ENCODE measurements at regions not wholly inside any gene's neighbourhood (a gene's known extent, or its start where the extent isn't known, plus 50 kb on each side); places are given as distances from the start of the nearest gene placed in this dataset.

- Histone ChIP-seq H3K4me3 (replicated peaks in 1 of 3; ENCODE audit: insufficient read depth in 1 of 3, low read depth in 1 of 3, low read length in 3 of 3) (no peak overlapping the region), H3K4me1 (ENCODE audit: control insufficient read depth, extremely low read depth, insufficient read depth, low read length) (no peaks in the 10 kb centered on the region), H3K79me2 (ENCODE audit: control insufficient read depth, insufficient read depth, low read length) (no peaks in the 10 kb centered on the region), H4K20me1 (replicated peaks; ENCODE audit: control insufficient read depth, extremely low read depth, insufficient read depth, low read length) (no peaks in the 10 kb centered on the region), H3K27ac (ENCODE audit: insufficient read depth, low read depth, low read length) (no peak overlapping the region), H3K36me3 (ENCODE audit: control insufficient read depth in 2 of 2, extremely low read depth in 1 of 2, insufficient read depth in 2 of 2, low read length in 2 of 2) (no peaks in the 10 kb centered on the region), H2AFZ (ENCODE audit: low read depth, low read length) (no peak overlapping the region), H3K9me3 (replicated peaks; ENCODE audit: control insufficient read depth, insufficient read depth, low read length) (no peaks in the 10 kb centered on the region), H3K4me2 (ENCODE audit: insufficient read depth, low read length) (no peak overlapping the region), H3K9ac (replicated peaks; ENCODE audit: extremely low read depth, insufficient read depth, low read length) (no peak overlapping the region), H3K9me1 (replicated peaks; ENCODE audit: control insufficient read depth, extremely low read depth, insufficient read depth, low read length) (no peaks in the 10 kb centered on the region), H3K27me3 (ENCODE audit: control insufficient read depth in 2 of 2, insufficient read depth in 2 of 2, low read length in 2 of 2) (no peaks in the 10 kb centered on the region)
- DNase-seq (ENCODE audit: low read depth, low spot score): no peak
- FAIRE-seq: no peak
- dilution Hi-C loops (cut with MboI; ENCODE audit: extremely low pct_ligation_motif_present, low sequenced_read_pairs) (no loop called here), intact Hi-C loops (cut with micrococcal nuclease) (no loop called here)
- ChIA-PET CTCF (no interaction called here), POLR2A (no interaction called here)
- TF ChIP-seq EZH2 (IDR thresholded peaks at IDR 0.05; ENCODE audit: borderline replicate concordance, low read depth, low read length, severe bottlenecking) (no peak), JUN (IDR thresholded peaks at IDR 0.05; ENCODE audit: borderline replicate concordance, insufficient read depth, insufficient read length, low read depth) (no peak)
- BruUV-seq (replicated peaks): no TSS peak
These were observed 1420.3 kb upstream of the PIK3C3 start for GRCh38 chr18:40534723-40535122.

- intact Hi-C loops (cut with micrococcal nuclease) (no loop called here), dilution Hi-C loops (cut with MboI; ENCODE audit: extremely low pct_ligation_motif_present, low sequenced_read_pairs) (no loop called here)
- no peaks in the 10 kb centered on the region for H3K79me2 ChIP-seq (ENCODE audit: control insufficient read depth, insufficient read depth, low read length)
- H3K9ac ChIP-seq (replicated peaks; ENCODE audit: extremely low read depth, insufficient read depth, low read length): no peak overlapping the region
- CTCF ChIA-PET: no interaction called here
- H3K27ac ChIP-seq (ENCODE audit: insufficient read depth, low read depth, low read length): no peak overlapping the region
- no peak overlapping the region for H3K4me3 ChIP-seq (replicated peaks in 1 of 3; ENCODE audit: insufficient read depth in 1 of 3, low read depth in 1 of 3, low read length in 3 of 3)
- POLR2A ChIA-PET: no interaction called here
- H3K36me3 ChIP-seq (ENCODE audit: control insufficient read depth in 2 of 2, extremely low read depth in 1 of 2, insufficient read depth in 2 of 2, low read length in 2 of 2): no peaks in the 10 kb centered on the region
- BruUV-seq (replicated peaks): no TSS peak
- no peaks in the 10 kb centered on the region for H4K20me1 ChIP-seq (replicated peaks; ENCODE audit: control insufficient read depth, extremely low read depth, insufficient read depth, low read length)
- DNase-seq (ENCODE audit: low read depth, low spot score) (no peak), FAIRE-seq (no peak)
- H3K9me1 ChIP-seq (replicated peaks; ENCODE audit: control insufficient read depth, extremely low read depth, insufficient read depth, low read length): no peaks in the 10 kb centered on the region
- H3K9me3 ChIP-seq (replicated peaks; ENCODE audit: control insufficient read depth, insufficient read depth, low read length): no peaks in the 10 kb centered on the region
- H3K4me2 ChIP-seq (ENCODE audit: insufficient read depth, low read length): no peak overlapping the region
- H2AFZ ChIP-seq (ENCODE audit: low read depth, low read length): no peak overlapping the region
- H3K4me1 ChIP-seq (ENCODE audit: control insufficient read depth, extremely low read depth, insufficient read depth, low read length): no peaks in the 10 kb centered on the region
- TF ChIP-seq POLR2AphosphoS5 (IDR thresholded peaks at IDR 0.05; ENCODE audit: insufficient read depth, low read depth, low read length) (no peak), JUN (IDR thresholded peaks at IDR 0.05; ENCODE audit: borderline replicate concordance, insufficient read depth, insufficient read length, low read depth) (no peak), MYC (IDR thresholded peaks at IDR 0.05; ENCODE audit: low read depth, low read length) (no peak), CTCF (IDR thresholded peaks at IDR 0.05; ENCODE audit: extremely low read depth in 1 of 2, insufficient read depth in 1 of 2, low read depth in 1 of 2, low read length in 2 of 2) (no peak), EZH2 (IDR thresholded peaks at IDR 0.05; ENCODE audit: borderline replicate concordance, low read depth, low read length, severe bottlenecking) (no peak), MAX (IDR thresholded peaks at IDR 0.05; ENCODE audit: insufficient read depth, insufficient read length) (no peak), POLR2A (IDR thresholded peaks at IDR 0.05; ENCODE audit: low read depth, low read length) (no peak), GATA2 (IDR thresholded peaks at IDR 0.05; ENCODE audit: insufficient read depth, insufficient read length, low read depth, low read length) (no peak), FOS (IDR thresholded peaks at IDR 0.05; ENCODE audit: borderline replicate concordance, insufficient read depth, low read length) (no peak)
- no peaks in the 10 kb centered on the region for H3K27me3 ChIP-seq (ENCODE audit: control insufficient read depth in 2 of 2, insufficient read depth in 2 of 2, low read length in 2 of 2)
These were observed 1423.0 kb upstream of the PIK3C3 start for GRCh38 chr18:40532046-40532445.

Measured in endothelial cell of umbilical vein (primary cell).